Islet precursor cell (in vitro differentiated cells): ENCODE measurements at regions not wholly inside any gene's neighbourhood (a gene's known extent, or its start where the extent isn't known, plus 50 kb on each side); places are given as distances from the start of the nearest gene placed in this dataset.

Experiments
- DNase-seq: peaks from one replicate; pipeline ENCODE4 v3.0.0-alpha.2; 2018

- no peak for DNase-seq
Measured at GRCh38 chr12:30074916-30075315, 291.2 kb upstream of the TMTC1 start.

- DNase-seq: no peak
Measured at GRCh38 chr12:30072824-30073223, 289.1 kb upstream of the TMTC1 start.

GRCh38 chr12:30067146-30067545 is 283.4 kb upstream of the TMTC1 start:
- no peak for DNase-seq

GRCh38 chr12:30064906-30065305 is 281.2 kb upstream of the TMTC1 start:
- DNase-seq: no peak

- no peak for DNase-seq
Measured at GRCh38 chr12:30063435-30063945, 279.7 kb upstream of the TMTC1 start.

GRCh38 chr12:30048371-30048770 is 264.6 kb upstream of the TMTC1 start:
- no peak for DNase-seq

GRCh38 chr12:30047516-30048254 is 263.9 kb upstream of the TMTC1 start:
- no peak for DNase-seq

GRCh38 chr12:30046376-30046775 is 262.6 kb upstream of the TMTC1 start:
- DNase-seq: no peak

- no peak for DNase-seq
Measured at GRCh38 chr12:30045171-30045570, 261.4 kb upstream of the TMTC1 start.

GRCh38 chr12:30044206-30044605 is 260.5 kb upstream of the TMTC1 start:
- no peak for DNase-seq

- DNase-seq: no peak
Measured at GRCh38 chr12:30043151-30043847, 259.6 kb upstream of the TMTC1 start.

- no peak for DNase-seq
Measured at GRCh38 chr12:30041096-30041495, 257.4 kb upstream of the TMTC1 start.

GRCh38 chr12:30030693-30031374 is 247.1 kb upstream of the TMTC1 start:
- no peak for DNase-seq

- peak; percentile 81 for DNase-seq
Measured at GRCh38 chr12:30026621-30027234, 243.0 kb upstream of the TMTC1 start.

- DNase-seq: no peak
Measured at GRCh38 chr12:30025317-30025716, 241.6 kb upstream of the TMTC1 start.

GRCh38 chr12:30023186-30023585 is 239.4 kb upstream of the TMTC1 start:
- no peak for DNase-seq

GRCh38 chr12:30021051-30021833 is 237.5 kb upstream of the TMTC1 start:
- no peak for DNase-seq

- DNase-seq: no peak
Measured at GRCh38 chr12:30019366-30020140, 235.8 kb upstream of the TMTC1 start.

- no peak for DNase-seq
Measured at GRCh38 chr12:30016540-30017055, 232.9 kb upstream of the TMTC1 start.

- peak; percentile 84 for DNase-seq
Measured at GRCh38 chr12:30015631-30016337, 232.0 kb upstream of the TMTC1 start.

GRCh38 chr12:30014991-30015390 is 231.2 kb upstream of the TMTC1 start:
- DNase-seq: no peak
